B cell (primary cell): ENCODE measurements at regions not wholly inside any gene's neighbourhood (a gene's known extent, or its start where the extent isn't known, plus 50 kb on each side); places are given as distances from the start of the nearest gene placed in this dataset.

Source experiments
- EZH2 ChIP-seq: IDR thresholded peaks from 2 replicates; pipeline ENCODE4 v1.6.1; 2012; ENCODE audit warnings: borderline replicate concordance, low read depth, mild to moderate bottlenecking, moderate library complexity, low read length; ENCODE audit not compliant: insufficient read depth, poor library complexity, severe bottlenecking
- TF ChIP-seq, protein P1 (sequence below): fragments of 200-600 bp; IDR thresholded peaks from one replicate; pipeline ENCODE4 v1.8.0; 2022; ENCODE audit warnings: antibody characterized with exemption, mild to moderate bottlenecking

DNA sequence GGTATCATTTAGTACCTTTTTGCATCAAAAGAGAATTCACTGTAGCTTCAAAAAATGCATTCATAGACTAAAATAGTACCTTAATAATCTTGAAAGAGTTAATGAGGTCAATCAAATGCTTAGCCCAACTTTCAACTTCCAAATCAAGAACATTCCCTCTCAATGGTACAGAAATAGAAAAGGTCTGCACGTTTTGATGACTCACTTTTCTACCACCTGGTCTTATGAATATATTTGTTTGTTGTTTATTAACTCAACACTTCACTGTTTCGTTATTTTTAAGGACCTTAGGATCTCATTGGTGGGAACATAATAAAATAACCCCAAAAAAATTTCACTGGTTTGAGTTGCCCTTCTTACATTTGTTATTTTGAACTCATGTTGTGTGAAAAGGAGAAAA is 229.5 kb downstream of the MEF2C start:
- TF ChIP-seq, protein P1, sequence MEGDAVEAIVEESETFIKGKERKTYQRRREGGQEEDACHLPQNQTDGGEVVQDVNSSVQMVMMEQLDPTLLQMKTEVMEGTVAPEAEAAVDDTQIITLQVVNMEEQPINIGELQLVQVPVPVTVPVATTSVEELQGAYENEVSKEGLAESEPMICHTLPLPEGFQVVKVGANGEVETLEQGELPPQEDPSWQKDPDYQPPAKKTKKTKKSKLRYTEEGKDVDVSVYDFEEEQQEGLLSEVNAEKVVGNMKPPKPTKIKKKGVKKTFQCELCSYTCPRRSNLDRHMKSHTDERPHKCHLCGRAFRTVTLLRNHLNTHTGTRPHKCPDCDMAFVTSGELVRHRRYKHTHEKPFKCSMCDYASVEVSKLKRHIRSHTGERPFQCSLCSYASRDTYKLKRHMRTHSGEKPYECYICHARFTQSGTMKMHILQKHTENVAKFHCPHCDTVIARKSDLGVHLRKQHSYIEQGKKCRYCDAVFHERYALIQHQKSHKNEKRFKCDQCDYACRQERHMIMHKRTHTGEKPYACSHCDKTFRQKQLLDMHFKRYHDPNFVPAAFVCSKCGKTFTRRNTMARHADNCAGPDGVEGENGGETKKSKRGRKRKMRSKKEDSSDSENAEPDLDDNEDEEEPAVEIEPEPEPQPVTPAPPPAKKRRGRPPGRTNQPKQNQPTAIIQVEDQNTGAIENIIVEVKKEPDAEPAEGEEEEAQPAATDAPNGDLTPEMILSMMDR: no peak
- no peak for TF ChIP-seq EZH2
